HEK293 (cell line): ENCODE measurements at regions not wholly inside any gene's neighbourhood (a gene's known extent, or its start where the extent isn't known, plus 50 kb on each side); places are given as distances from the start of the nearest gene placed in this dataset.

Experiments
- CTCF ChIA-PET: fragments of 350-600 bp; formaldehyde crosslinking; extraction: SDS; loops from one replicate; lab custom pipeline; 2021; ENCODE audit warnings: antibody characterized with exemption; lab: Yijun Ruan, JAX
- POLR2A ChIA-PET: fragments of 300-600 bp; formaldehyde crosslinking; extraction: SDS; loops from one replicate; lab custom pipeline; 2020; ENCODE audit warnings: antibody characterized with exemption, inconsistent platforms; lab: Yijun Ruan, JAX
- H3K27ac ChIP-seq: fragments of 200-500 bp; sonication (Bioruptor generic); 2 replicates; pipeline ENCODE4 v1.5.1; 2014; ENCODE audit warnings: low read depth, low read length, control low read depth, inconsistent platforms; ENCODE audit errors: extremely low read depth
- H3K36me3 ChIP-seq, 2 experiments: fragments of 200-500 bp in 1 of 2; sonication (Bioruptor generic) in 1 of 2; 1 replicate in 1 of 2; 2 replicates in 1 of 2; pipeline ENCODE4 v1.5.1; 2014 to 2017; ENCODE audit warnings: inconsistent platforms in 2 of 2, low read length in 2 of 2; ENCODE audit not compliant: control insufficient read depth in 2 of 2, insufficient read depth in 1 of 2
- H3K4me1 ChIP-seq: fragments of 200-500 bp; sonication (Bioruptor generic); 2 replicates; pipeline ENCODE4 v1.5.1; 2014; ENCODE audit warnings: mild to moderate bottlenecking, low read length, inconsistent platforms; ENCODE audit not compliant: control insufficient read depth, insufficient read depth
- H3K4me3 ChIP-seq: 2 replicates; pipeline ENCODE4 v1.5.1; 2011; ENCODE audit warnings: low read depth, mild to moderate bottlenecking, control low read depth, low read length, moderate library complexity
- H3K9me3 ChIP-seq: fragments of 200-500 bp; sonication (Bioruptor generic); 2 replicates; pipeline ENCODE4 v1.5.1; 2014; ENCODE audit warnings: low read depth, low read length, inconsistent platforms; ENCODE audit not compliant: control insufficient read depth, insufficient read depth
- CTCF ChIP-seq: fragments of 450-650 bp; formaldehyde crosslinking; IDR thresholded peaks from 2 replicates; pipeline ENCODE4 v1.5.1; 2016; ENCODE audit warnings: missing biosample characterization, missing genetic modification characterization
- MEIS1 ChIP-seq: sonication (generic); formaldehyde crosslinking; IDR thresholded peaks from 2 replicates; pipeline ENCODE4 v1.8.1; 2022; ENCODE audit warnings: missing genetic modification reagents, mild to moderate bottlenecking, borderline replicate concordance
- SETDB1 ChIP-seq: IDR thresholded peaks from one replicate; pipeline ENCODE4 v1.6.1; 2017; ENCODE audit warnings: mild to moderate bottlenecking, low read length, moderate library complexity, mixed read lengths; ENCODE audit not compliant: insufficient read length
- ZFP69B ChIP-seq: fragments of 450-650 bp; formaldehyde crosslinking; IDR thresholded peaks from 2 replicates; pipeline ENCODE4 v1.5.1; 2016; ENCODE audit warnings: missing biosample characterization, missing genetic modification characterization
- ZIC2 ChIP-seq: fragments of 450-650 bp; formaldehyde crosslinking; IDR thresholded peaks from 2 replicates; pipeline ENCODE4 v1.5.1; 2016; ENCODE audit warnings: missing biosample characterization, missing genetic modification characterization
- ZNF155 ChIP-seq: fragments of 450-650 bp; formaldehyde crosslinking; IDR thresholded peaks from 2 replicates; pipeline ENCODE4 v1.5.1; 2016; ENCODE audit warnings: missing biosample characterization, missing genetic modification characterization
- ZNF404 ChIP-seq: fragments of 450-650 bp; formaldehyde crosslinking; IDR thresholded peaks from 2 replicates; pipeline ENCODE4 v1.5.1; 2017; ENCODE audit warnings: missing biosample characterization, missing genetic modification characterization
- ZNF423 ChIP-seq: fragments of 450-650 bp; formaldehyde crosslinking; IDR thresholded peaks from 2 replicates; pipeline ENCODE4 v1.5.1; 2016; ENCODE audit warnings: missing biosample characterization, missing genetic modification characterization
- ZNF560 ChIP-seq: fragments of 450-650 bp; formaldehyde crosslinking; IDR thresholded peaks from 2 replicates; pipeline ENCODE4 v1.5.1; 2017; ENCODE audit warnings: missing biosample characterization, missing genetic modification characterization, borderline replicate concordance
- ZNF571 ChIP-seq: fragments of 450-650 bp; formaldehyde crosslinking; IDR thresholded peaks from 2 replicates; pipeline ENCODE4 v1.5.0; 2017; ENCODE audit warnings: missing biosample characterization, missing genetic modification characterization
- TF ChIP-seq, protein P1 (sequence below): sonication (generic); formaldehyde crosslinking; IDR thresholded peaks from 2 replicates; pipeline ENCODE4 v1.8.1; 2022; ENCODE audit warnings: mild to moderate bottlenecking, moderate library complexity, missing genetic modification reagents
- TF ChIP-seq, protein P2 (sequence below): fragments of 450-650 bp; formaldehyde crosslinking; IDR thresholded peaks from 2 replicates; pipeline ENCODE4 v1.5.1; 2016; ENCODE audit warnings: missing biosample characterization, missing genetic modification characterization
- TF ChIP-seq, protein P3 (sequence below): fragments of 450-650 bp; formaldehyde crosslinking; IDR thresholded peaks from 2 replicates; pipeline ENCODE4 v1.5.1; 2016; ENCODE audit warnings: missing biosample characterization, missing genetic modification characterization

DNA sequence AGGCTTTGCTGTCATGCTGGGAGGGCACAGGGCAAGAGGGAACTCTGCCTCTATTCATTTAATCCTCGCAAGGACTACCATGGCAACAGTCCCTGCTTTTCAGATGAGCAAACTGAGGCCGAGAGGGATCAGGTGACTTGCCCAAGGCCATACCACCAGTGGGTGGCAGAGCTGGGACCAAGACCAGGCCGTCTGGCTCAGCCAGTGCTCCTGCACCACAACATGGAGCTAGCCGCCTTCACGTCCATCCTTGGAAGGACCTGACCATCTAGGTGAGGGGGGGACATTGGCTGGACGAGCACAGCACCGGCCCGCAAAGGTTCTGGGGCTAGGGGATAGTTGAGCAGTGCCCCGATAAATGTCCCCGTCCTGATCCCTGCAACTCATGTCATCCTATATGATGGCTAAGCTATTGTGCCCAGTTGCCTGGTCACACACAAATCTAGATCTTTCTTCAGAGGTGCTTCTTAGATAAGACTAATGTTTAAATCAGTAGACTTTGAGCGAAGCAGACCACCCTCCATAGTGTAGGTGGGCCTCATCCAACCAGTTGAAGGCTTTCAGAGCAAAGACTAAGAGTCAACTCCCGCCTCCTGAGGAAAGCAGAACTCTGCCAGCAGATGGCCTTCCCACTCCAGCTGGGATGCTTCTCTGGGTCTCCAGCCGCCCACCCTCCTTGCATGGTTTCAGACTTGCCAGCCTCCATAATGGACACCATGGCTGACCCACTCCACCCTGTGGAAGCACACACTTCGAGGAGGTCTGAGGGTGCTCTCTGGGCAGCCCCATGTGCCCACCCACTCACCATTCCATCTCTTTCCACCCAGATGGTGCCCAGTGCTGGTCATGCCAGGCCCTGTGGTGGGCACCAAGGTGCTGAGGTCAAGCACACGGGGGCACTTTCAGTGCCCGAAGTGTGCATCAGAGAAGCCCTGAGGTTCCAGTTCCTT is 214.8 kb upstream of the RAB6C start:
- Histone ChIP-seq H3K9me3 (no peaks in the 10 kb centered on the region), H3K36me3 (no peaks in the 10 kb centered on the region), H3K27ac (no peak overlapping the region), H3K4me1 (no peaks in the 10 kb centered on the region), H3K4me3 (no peak overlapping the region)
- ChIA-PET POLR2A (no interaction called here), CTCF (interaction anchor here (0.7 kb wide), 1 partner anchor 386 kb away, joined by 5 read pairs; no protein-coding TSS in a partner anchor)
- no peak for TF ChIP-seq SETDB1
- 0 out of 2 replicates have a peak, but pooled peaks have one; percentile 18 for TF ChIP-seq CTCF (tag by site-specific recombination)

DNA sequence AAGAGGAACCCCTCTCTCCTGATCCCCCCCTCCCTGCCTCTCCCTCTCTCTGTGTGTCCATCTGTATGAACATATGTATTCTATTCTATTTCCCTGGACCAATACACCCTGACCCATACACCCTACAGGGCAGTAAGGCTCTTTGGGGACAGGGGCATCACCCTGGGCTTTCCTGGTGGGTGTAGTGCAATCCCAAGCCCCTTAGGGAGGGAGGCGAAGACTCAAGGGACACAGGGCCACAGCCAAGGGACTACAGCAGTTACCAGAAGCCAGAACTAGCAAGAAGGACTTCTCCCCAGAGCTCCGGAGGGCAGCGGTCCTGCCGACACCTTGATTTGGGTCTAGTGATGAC is 214.2 kb upstream of the RAB6C start:
- TF ChIP-seq ZNF560 (tag by site-specific recombination) (no peak), ZFP69B (tag by site-specific recombination) (no peak), ZNF571 (tag by site-specific recombination) (no peak), ZNF423 (no peak), ZNF155 (tag by site-specific recombination) (no peak), ZNF404 (no peak), MEIS1 (CRISPR knock-in tag) (no peak)
- TF ChIP-seq, protein P1, sequence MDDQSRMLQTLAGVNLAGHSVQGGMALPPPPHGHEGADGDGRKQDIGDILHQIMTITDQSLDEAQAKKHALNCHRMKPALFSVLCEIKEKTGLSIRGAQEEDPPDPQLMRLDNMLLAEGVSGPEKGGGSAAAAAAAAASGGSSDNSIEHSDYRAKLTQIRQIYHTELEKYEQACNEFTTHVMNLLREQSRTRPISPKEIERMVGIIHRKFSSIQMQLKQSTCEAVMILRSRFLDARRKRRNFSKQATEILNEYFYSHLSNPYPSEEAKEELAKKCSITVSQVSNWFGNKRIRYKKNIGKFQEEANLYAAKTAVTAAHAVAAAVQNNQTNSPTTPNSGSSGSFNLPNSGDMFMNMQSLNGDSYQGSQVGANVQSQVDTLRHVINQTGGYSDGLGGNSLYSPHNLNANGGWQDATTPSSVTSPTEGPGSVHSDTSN (CRISPR knock-in tag), result no peak
- TF ChIP-seq, protein P2, sequence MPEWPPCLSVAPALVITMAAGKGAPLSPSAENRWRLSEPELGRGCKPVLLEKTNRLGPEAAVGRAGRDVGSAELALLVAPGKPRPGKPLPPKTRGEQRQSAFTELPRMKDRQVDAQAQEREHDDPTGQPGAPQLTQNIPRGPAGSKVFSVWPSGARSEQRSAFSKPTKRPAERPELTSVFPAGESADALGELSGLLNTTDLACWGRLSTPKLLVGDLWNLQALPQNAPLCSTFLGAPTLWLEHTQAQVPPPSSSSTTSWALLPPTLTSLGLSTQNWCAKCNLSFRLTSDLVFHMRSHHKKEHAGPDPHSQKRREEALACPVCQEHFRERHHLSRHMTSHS (tag by site-specific recombination), result no peak
- no peak overlapping the region for H3K4me3 ChIP-seq
- ChIA-PET POLR2A (no interaction called here), CTCF (interaction anchor here (0.7 kb wide), 1 partner anchor 387 kb away, joined by 5 read pairs; no protein-coding TSS in a partner anchor)
- no peaks in the 10 kb centered on the region for H3K36me3 ChIP-seq
- no peaks in the 10 kb centered on the region for H3K9me3 ChIP-seq
- H3K27ac ChIP-seq, result no peak overlapping the region
- H3K4me1 ChIP-seq, result no peaks in the 10 kb centered on the region

GRCh38 chr2:129765678-129766351 is 213.7 kb upstream of the RAB6C start:
- Histone ChIP-seq H3K27ac (no peak overlapping the region), H3K36me3 (no peaks in the 10 kb centered on the region), H3K9me3 (no peaks in the 10 kb centered on the region), H3K4me3 (no peak overlapping the region), H3K4me1 (no peaks in the 10 kb centered on the region)
- TF ChIP-seq, protein P3, sequence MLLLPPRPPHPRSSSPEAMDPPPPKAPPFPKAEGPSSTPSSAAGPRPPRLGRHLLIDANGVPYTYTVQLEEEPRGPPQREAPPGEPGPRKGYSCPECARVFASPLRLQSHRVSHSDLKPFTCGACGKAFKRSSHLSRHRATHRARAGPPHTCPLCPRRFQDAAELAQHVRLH (tag by site-specific recombination), result no peak
- TF ChIP-seq ZIC2 (tag by site-specific recombination), result peak; percentile 43; the same call in 1 of the 2 replicates
- ChIA-PET POLR2A (no interaction called here), CTCF (interaction anchor here (0.7 kb wide), 1 partner anchor 387 kb away, joined by 5 read pairs; no protein-coding TSS in a partner anchor)
